ENCODE measurements at regions not wholly inside any gene's neighbourhood (a gene's known extent, or its start where the extent isn't known, plus 50 kb on each side); places are given as distances from the start of the nearest gene placed in this dataset.

DNA sequence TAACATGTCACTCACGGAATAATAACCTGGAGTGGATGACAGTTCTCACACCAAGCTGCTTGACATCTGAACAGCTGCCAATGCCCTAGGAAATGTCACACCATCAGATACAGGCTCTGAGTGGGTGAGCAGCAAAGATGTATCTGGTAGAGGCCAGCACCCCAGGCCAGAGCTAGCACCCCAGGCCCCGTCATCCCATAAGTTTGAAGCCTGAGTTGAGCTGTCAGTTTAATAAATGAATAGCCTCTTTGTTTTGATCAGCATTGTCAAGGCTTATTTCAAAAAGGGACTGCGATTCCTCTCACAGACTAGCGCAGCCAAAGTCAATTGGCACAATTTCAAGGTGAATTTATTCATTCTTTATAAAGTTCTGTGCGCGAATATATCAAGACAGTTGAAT, 1327.1 kb downstream of the MAT2B start:
- TF ChIP-seq POLR2A (IDR thresholded peaks at IDR 0.05), result no peak
- TF ChIP-seq, protein P1, sequence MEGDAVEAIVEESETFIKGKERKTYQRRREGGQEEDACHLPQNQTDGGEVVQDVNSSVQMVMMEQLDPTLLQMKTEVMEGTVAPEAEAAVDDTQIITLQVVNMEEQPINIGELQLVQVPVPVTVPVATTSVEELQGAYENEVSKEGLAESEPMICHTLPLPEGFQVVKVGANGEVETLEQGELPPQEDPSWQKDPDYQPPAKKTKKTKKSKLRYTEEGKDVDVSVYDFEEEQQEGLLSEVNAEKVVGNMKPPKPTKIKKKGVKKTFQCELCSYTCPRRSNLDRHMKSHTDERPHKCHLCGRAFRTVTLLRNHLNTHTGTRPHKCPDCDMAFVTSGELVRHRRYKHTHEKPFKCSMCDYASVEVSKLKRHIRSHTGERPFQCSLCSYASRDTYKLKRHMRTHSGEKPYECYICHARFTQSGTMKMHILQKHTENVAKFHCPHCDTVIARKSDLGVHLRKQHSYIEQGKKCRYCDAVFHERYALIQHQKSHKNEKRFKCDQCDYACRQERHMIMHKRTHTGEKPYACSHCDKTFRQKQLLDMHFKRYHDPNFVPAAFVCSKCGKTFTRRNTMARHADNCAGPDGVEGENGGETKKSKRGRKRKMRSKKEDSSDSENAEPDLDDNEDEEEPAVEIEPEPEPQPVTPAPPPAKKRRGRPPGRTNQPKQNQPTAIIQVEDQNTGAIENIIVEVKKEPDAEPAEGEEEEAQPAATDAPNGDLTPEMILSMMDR (IDR thresholded peaks at IDR 0.05), result no peak
